NCI-H748 treated with DMSO at 0.1 percent for 48 hours (cell line): ENCODE measurements at regions not wholly inside any gene's neighbourhood (a gene's known extent, or its start where the extent isn't known, plus 50 kb on each side); places are given as distances from the start of the nearest gene placed in this dataset.
"Not testable (repeated sequence)": the region's sequence is repeated elsewhere in the genome, so short reads cannot be mapped to it uniquely, and the experiment has no call there.

Experiments used
- DNase-seq: peaks from one replicate; lab custom pipeline; 2025; lab: John Stamatoyannopoulos, UW

GRCh38 chr4:124887739-124888138, 175.2 kb upstream of the ANKRD50 start:
- no peak for DNase-seq

GRCh38 chr4:124884316-124884715, 171.8 kb upstream of the ANKRD50 start:
- DNase-seq, result no peak

- DNase-seq, result no peak
Measured at GRCh38 chr4:124883632-124884031, 171.1 kb upstream of the ANKRD50 start.

- DNase-seq, result no peak
Measured at GRCh38 chr4:124879195-124879594, 166.7 kb upstream of the ANKRD50 start.

- DNase-seq, result no peak
Measured at GRCh38 chr4:124874172-124874450, 161.6 kb upstream of the ANKRD50 start.

- DNase-seq, result no peak
Measured at GRCh38 chr4:124873361-124874171, 161.0 kb upstream of the ANKRD50 start.

- DNase-seq, result no peak
Measured at GRCh38 chr4:124872659-124873058, 160.1 kb upstream of the ANKRD50 start.

- DNase-seq, result no peak
Measured at GRCh38 chr4:124869961-124870495, 157.5 kb upstream of the ANKRD50 start.

GRCh38 chr4:124868495-124868894, 156.0 kb upstream of the ANKRD50 start:
- no peak for DNase-seq

- DNase-seq, result no peak
Measured at GRCh38 chr4:124867536-124867935, 155.0 kb upstream of the ANKRD50 start.

- no peak for DNase-seq
Measured at GRCh38 chr4:124866301-124866700, 153.8 kb upstream of the ANKRD50 start.

GRCh38 chr4:124863040-124863545, 150.6 kb upstream of the ANKRD50 start:
- DNase-seq, result no peak

- DNase-seq, result no peak
Measured at GRCh38 chr4:124862261-124862660, 149.7 kb upstream of the ANKRD50 start.

- DNase-seq, result no peak
Measured at GRCh38 chr4:124861761-124862160, 149.2 kb upstream of the ANKRD50 start.

- no peak for DNase-seq
Measured at GRCh38 chr4:124854968-124855367, 142.4 kb upstream of the ANKRD50 start.

GRCh38 chr4:124851741-124852140, 139.2 kb upstream of the ANKRD50 start:
- no peak for DNase-seq

GRCh38 chr4:124846306-124846705, 133.8 kb upstream of the ANKRD50 start:
- DNase-seq, result no peak

- DNase-seq, result no peak
Measured at GRCh38 chr4:124839786-124840390, 127.4 kb upstream of the ANKRD50 start.

GRCh38 chr4:124833831-124834505, 121.4 kb upstream of the ANKRD50 start:
- no peak for DNase-seq

- no peak for DNase-seq
Measured at GRCh38 chr4:124828382-124828781, 115.8 kb upstream of the ANKRD50 start.

GRCh38 chr4:124817531-124817930, 105.0 kb upstream of the ANKRD50 start:
- DNase-seq, result no peak

GRCh38 chr4:124812203-124812602, 99.7 kb upstream of the ANKRD50 start:
- DNase-seq, result not testable (repeated sequence)

- no peak for DNase-seq
Measured at GRCh38 chr4:124810827-124811226, 98.3 kb upstream of the ANKRD50 start.
